GM18520 (cell line): ENCODE measurements at regions not wholly inside any gene's neighbourhood (a gene's known extent, or its start where the extent isn't known, plus 50 kb on each side); places are given as distances from the start of the nearest gene placed in this dataset.

Source experiments
- ATAC-seq: cut with Tn5 transposase; IDR thresholded peaks from one replicate; pipeline ENCODE4 v1.9.1; 2021; ENCODE audit not compliant: unreplicated experiment

DNA sequence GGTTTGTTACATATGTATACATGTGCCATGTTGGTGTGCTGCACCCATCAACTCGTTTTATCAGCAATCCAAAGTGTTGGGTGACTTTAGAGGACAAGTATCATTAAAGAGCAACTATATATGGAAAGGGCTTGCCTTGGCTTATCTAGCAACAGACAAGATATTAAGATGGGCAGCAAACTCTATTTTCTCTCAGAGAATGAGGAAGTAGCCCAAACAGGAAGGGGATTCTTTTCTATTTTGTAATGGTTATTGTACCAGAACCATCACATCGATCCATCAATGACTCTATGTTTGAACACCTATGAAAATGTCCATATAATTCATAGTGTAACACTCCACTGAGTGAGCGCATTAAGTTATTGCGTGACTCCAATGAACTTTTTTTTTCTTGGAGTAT, 260.1 kb upstream of the SLC24A2 start:
- ATAC-seq = no peak

DNA sequence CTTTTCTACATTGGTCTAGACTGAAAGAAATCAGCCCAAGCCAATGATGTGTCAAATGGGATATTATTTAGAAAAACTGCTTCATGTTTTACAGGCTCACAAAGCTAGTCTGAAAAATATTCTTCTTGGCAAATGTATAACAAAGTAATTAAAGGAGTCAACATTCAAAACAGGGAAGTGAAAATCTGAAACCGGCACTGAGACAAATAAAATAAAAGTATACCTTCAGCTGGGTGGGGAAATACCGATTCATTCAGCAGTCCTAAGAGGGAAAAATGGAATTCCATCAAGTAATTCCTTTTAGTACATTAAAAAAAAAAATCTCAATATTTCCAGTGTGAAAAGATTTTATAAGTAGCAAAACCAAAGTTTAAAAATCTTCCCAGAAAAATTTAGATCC, 259.6 kb upstream of the SLC24A2 start:
- no peak for ATAC-seq

DNA sequence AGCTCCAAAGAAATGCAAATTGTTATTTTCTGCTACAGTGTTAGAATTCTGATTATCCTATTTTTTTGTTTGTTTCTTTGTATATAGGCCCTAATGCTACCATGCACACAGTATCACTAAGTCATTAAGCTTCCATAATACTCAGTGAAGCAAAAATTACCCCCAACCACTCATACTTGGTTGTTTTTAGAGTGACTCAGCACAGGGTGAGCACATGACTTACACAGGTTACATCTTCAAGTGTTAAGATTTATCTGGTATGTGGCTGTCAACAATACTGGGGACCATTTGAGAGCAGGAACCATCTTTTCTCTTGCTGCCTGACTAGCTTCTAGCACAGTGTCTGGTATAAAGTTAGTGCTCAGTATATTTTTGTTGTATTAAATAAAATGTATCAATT, 255.8 kb upstream of the SLC24A2 start:
- no peak for ATAC-seq

DNA sequence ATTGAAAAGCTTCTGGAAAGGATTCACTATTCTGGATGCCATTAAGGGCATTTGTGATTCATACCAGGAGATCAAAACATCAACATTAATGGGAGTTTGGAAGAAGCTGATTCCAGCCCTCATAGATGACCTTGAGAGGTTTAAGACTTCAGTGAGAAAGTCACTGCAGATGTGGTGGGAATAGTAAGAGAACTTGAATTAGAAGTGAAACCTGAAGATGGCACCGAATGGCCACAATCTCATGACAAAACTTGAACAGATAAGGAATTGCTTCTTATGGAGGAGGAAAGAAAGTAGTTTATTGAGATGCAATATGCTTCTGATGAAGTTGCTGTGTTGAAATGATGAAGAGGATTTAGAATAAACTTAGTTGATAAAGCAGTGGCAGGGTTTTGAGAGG, 254.6 kb upstream of the SLC24A2 start:
- ATAC-seq = peak; percentile 14

DNA sequence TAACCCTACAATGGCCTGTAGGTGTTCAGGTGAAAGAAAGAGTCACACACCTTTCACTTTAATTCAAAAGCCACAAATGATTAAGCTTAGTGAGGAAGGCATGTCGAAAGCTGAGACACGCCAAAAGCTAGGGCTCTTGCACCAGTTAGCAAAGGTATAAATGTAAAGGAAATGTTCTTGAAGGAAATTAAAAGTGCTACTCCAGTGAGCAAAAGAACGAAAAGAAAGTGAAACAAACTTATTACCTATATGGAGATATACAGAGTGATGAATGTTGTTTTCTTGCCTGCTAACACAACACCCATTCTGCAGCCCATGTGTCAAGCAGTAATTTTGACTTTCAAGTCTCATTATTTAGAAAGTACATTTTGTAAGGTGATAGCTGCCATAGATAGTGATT, 254.2 kb upstream of the SLC24A2 start:
- peak; percentile 50 for ATAC-seq

- no peak for ATAC-seq
Measured at GRCh38 chr9:20042128-20042711, 253.4 kb upstream of the SLC24A2 start.

DNA sequence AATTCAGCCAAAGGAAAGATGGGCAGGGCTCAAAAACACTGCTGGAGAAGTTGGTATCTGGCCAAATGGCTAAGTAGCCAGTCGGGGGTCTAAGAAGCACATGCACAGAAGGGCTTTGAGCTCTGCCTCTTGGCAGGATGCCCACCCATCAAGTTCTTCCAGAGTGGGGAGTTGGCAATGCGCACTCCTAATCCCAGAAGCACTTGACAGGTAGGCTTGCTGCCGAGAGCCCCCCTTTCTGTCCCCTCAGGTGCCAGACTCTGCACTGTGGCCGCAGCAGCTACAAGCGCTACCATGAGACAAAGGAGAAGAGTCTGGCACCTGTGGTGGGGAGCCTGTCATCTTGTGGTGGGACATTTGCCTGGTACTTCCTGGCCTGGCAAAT, 252.9 kb upstream of the SLC24A2 start:
- no peak for ATAC-seq

GRCh38 chr9:20040991-20041696, 252.3 kb upstream of the SLC24A2 start:
- no peak for ATAC-seq

DNA sequence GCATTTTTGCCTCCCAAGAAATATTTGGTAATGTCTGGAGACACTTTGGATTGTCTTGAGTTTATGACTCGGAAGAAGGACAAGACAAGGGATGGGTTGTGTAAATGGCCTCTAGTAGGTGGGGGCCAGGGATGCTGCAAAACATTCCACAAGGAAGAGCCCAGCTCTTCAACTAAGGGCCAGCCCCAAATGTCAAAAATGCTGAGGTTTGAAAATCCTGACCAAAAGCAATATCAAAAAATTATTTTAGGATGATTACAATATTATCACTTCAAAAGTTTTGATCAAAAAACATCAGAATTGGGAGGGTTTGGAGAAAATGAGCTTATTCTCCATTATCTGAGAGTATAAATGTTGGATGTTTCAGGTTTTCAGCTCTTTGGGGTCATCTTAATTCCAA, 248.9 kb upstream of the SLC24A2 start:
- ATAC-seq = no peak

DNA sequence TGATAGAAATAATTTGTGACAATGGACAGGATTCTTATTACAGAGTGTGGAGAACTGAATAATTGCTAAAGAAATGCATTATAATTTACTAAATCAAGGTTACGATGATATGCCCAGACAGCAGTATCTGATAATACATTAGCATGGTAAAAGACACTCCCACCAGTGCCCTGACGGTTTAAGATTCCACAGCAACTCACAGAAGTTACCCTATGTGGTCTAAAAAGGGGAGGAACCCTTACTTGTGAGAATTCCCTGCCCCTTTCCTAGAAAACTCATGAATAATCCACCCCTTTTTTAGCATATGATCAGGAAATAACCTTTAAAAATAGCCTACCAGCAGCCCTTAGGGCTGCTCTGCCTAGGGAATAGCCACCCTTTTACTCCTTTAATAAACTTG, 244.7 kb upstream of the SLC24A2 start:
- no peak for ATAC-seq

DNA sequence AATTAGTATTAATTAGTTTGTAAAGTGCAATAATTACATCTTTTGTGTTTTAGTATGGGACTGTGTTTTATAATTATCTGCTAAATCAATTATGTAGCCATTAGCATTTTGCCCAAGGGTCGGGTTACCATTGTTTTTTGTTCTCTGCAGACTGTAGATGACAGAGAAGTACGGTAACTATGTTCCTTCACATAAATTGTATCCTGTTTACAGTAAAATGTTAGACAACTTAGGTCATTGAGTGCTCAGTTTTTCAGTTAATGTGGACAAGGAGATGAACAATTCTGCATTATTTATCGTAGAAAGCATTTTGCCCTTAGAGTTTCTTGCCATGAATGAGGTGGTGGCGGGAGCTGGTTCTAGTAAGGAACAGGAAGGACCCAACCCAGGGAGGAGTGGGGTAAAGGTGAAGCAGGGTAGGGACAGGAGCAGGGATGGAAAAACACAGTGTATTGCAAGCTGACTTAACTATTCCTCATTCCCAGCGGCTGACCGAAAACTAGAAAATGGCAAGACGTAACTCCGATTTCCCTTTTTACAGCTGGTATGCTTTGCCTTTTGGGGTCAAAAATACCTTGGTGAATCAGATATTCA, 243.7 kb upstream of the SLC24A2 start:
- ATAC-seq = no peak

DNA sequence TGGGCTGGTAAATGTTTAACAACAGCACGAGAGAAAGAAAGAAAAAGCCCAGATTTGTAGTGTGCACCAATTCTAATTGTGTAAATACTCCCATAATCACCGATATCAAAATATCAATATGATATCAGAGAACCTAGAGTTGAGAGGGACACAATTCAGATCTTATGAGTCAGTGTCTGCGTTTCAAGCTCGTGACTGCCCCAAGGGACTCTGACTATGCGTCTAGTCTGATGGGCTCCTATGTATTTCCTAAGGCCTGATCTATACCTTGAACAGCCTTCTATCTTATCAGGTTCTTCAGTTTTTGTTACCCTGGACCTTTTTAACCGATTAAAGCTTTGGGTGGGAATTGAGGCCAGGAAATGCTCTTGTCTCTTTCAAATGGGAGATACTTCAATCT, 243.0 kb upstream of the SLC24A2 start:
- no peak for ATAC-seq

DNA sequence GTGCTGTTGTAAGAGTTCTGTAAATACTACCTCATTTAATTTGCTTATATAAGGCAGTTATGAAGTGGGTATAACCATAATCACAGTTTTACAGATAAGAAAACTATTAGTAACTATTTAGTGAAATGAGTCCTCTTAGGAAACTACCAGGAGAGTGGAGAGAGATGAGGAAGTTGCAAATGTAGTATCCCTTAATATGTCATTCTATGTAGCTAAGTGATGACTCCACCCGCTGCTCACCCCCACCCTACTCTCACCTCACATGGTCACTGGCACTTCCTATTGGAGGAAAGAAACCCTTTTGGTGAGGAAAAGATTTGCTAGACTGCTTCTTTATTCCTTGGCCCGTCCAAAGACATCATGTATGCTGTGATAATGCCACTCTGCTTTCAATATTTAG, 241.8 kb upstream of the SLC24A2 start:
- no peak for ATAC-seq

GRCh38 chr9:20030221-20030620, 241.4 kb upstream of the SLC24A2 start:
- no peak for ATAC-seq

- no peak for ATAC-seq
Measured at GRCh38 chr9:20028849-20029231, 240.0 kb upstream of the SLC24A2 start.

GRCh38 chr9:20028192-20028848, 239.5 kb upstream of the SLC24A2 start:
- no peak for ATAC-seq

DNA sequence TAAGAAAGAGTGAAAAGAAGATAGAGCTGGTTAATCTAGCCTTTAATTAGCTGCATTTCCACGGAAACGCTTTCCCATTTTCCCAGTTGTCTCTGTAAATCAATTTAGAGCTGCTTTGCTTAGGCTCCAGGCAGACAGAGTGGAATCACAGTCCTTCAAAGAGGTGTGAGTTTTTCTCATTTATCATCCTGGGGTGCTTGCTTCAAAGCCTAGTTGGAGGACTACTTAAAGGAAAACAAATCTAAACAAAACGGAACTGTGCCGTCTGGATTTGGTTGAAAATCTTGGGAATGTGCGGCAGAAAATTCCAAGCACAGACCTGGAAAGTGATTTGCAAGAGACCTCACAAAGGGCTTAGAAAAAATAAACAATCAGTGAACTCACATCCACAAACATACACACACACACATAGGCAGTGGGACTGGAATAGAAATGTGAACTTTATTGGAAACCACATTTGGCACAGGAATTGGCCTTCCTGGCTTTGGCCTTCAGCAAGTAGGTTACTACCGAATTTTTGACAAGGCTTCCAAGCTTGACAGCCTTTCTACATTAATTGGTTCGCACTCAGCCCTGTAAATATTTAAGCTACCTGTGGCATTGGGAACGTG, 235.2 kb upstream of the SLC24A2 start:
- no peak for ATAC-seq

- no peak for ATAC-seq
Measured at GRCh38 chr9:20023210-20023905, 234.5 kb upstream of the SLC24A2 start.

- ATAC-seq = no peak
Measured at GRCh38 chr9:20022410-20022809, 233.6 kb upstream of the SLC24A2 start.

- no peak for ATAC-seq
Measured at GRCh38 chr9:20016611-20017010, 227.8 kb upstream of the SLC24A2 start.

- ATAC-seq = no peak
Measured at GRCh38 chr9:20015427-20015931, 226.6 kb upstream of the SLC24A2 start.
